DMS53 (cell line): ENCODE measurements at regions not wholly inside any gene's neighbourhood (a gene's known extent, or its start where the extent isn't known, plus 50 kb on each side); places are given as distances from the start of the nearest gene placed in this dataset.

Source experiments
- DNase-seq: peaks from one replicate; lab custom pipeline; 2025; lab: John Stamatoyannopoulos, UW

DNA sequence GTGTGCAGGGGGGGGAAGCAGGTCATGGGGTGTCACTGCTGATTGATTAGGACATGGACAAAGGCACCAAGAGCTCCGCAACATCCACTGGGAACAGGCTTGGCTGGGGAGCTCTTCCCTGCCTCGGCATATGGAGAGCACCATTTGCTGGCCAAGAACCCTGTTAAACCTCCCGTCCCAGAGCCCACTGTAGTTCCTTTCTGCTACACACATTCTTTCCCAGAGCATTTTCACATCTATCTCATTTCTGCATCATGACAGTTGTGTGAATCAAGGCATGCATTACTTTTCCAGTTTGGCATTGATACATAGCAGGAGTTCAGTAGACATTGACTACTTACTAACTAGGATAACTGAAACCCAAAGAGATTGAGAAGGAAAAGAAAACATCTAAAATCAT is 333.4 kb upstream of the B3GAT1 start:
- no peak for DNase-seq

DNA sequence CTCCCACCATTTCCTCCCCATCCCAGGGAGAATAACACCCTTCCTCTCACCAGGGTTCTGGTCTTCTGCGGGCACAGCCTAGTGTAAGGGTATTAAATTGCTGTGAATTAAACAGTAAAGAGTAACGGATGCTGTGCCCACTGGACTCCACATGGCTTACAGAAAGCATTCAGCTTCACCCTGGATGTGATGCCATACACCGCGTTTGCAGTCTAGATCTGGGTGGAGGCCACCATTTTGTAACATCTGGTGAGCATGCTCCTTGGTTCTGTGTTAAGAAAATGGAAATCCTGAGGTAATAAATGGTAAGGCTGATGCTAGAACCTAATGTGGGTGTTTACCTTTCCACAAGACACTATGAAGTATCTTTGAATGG is 331.8 kb upstream of the B3GAT1 start:
- no peak for DNase-seq

DNA sequence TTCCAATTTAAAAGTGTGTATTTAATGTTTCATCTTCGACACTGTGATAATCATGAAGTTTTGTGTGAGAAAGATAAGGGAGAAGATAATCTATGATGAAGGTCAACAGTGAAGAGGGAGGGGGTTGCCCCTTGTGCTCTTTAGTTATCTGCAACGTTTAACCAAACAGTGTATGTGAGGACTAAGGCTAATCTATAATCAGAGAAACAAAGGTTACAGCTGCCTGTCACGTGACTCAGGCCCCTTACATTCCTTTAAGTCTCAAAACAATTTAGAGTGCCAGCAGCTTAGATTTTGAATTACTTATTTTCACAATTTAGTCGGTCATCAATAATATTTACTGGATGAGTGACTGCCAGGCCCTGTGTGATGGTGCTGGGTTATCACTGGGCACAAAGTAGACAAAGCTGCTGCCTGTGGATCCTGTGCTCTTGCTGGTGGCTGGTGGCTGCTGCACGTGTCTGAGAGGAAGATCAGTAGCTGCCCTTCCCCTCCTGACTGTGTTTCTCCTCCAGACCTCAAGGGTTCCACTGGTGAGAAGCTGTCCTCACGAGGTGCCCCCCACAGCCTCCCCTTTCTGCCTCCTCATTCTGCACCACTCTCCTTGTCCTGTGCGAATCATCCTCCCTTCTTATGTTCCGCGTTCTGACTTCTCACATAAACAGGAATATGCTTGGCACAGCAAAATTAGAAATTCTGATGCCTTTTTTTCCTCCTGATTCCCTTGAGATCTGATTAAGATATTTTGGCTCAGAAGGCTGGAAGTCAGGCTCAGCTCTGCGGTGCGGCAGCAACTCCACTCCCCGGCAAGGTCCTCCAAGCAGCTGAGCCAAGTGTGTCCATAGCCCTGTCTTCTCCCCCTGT is 331.1 kb upstream of the B3GAT1 start:
- no peak for DNase-seq

DNA sequence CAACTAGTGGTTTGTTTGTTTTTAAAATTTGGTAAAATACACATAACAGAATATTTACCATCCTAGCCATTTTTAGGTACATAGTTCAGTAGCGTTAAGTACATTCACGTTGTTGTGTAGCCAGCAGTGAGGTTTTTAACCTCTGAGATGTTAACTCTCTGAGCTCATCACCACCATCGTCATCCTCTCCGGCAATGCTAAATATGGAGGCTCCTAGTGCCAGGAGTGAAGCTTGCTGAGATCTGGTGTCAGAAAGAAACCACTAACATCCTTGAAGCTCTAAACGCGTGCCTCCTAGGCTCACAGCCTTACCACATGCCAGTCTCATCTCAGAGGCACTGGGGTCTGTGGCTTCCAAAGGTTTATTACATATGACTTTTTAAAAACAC is 330.2 kb upstream of the B3GAT1 start:
- no peak for DNase-seq

- DNase-seq, result no peak
Observed at GRCh38 chr11:134741453-134742223, 329.6 kb upstream of the B3GAT1 start.

- no peak for DNase-seq
Observed at GRCh38 chr11:134740590-134741261, 328.7 kb upstream of the B3GAT1 start.

DNA sequence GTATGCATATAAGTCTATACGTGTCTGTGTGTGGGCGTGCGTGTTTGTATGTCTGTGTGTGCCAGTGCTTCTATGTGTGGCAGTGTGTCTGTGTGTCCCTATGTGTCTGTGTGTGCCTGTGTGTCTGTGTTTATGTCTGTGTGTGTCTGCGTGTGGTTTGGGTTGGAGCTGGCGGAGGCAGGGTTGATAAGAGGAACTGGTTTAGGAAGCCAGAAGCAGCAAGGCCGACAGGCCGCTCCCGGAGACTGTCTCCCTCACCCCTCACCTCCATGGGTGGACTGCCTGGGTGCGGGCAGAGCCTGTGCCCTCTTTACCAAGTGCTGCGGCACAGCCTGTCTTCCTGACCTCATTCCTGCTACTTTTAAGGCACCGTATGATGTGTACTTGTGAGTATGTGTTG is 327.1 kb upstream of the B3GAT1 start:
- no peak for DNase-seq

GRCh38 chr11:134738581-134738980 is 326.5 kb upstream of the B3GAT1 start:
- no peak for DNase-seq

DNA sequence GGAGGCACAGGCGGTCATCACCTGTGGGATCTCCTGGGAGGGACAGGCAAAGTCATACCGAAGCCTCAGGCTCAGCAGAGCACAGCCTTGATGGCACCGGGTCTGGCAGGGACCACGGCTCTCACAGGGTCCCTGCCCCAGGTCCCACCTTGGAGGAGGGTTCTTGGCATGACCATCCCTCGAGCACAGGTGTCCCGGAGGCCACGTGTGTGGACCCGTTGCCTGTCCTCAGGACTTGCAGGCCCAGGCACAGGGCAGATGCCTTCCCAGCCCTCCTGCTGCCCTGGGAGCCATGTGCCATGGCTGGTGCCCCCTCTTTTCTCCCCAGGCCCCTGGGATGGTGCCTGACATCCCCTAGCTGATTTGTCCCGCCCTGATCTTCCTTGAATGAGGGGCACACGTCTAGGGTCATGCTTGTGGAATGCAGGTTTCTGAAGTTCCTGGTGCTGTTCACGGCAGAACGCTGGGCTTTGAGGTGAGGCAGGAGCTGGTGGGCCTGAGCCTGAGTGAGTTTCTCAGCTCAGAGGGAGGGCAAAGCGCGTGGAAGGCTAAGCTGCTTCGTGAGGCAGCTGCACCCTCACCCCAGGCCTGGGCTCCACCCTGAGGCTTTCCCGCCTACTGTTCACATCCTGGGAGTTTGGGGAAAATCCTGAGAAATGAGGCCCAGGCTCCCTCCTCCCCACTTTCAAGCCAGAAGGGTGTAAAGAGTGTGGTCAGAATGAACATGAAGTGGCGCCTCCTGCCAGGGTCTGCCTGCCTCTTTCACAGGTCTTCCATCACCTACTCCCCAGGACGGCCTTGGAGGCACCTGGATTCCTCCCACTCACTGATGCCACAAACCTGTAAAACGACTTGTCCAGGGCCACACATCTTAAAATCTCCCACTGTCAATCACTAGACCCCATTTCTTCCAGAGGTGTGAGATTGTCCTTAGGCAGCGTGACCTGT is 325.8 kb upstream of the B3GAT1 start:
- DNase-seq, result no peak

GRCh38 chr11:134736251-134736947 is 324.4 kb upstream of the B3GAT1 start:
- peak; percentile 15 for DNase-seq

DNA sequence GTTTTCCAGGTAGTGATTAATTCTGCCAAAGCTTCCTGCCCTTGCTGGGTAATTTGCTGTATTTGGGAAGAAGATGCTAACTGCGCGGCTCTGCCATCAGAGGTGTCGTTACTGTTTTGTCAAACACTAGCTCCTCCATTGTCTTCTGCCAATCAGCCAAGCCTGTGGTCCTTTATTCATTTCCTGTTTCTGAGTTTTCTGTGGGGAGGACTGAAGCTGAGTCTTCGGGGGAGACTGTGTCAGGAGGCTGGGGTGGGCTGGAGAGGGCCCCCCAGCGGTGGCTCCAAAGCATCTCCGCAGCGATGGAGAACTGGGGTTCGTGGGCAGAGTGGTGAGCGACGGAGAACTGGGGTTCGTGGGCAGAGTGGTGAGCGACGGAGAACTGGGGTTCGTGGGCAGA is 322.9 kb upstream of the B3GAT1 start:
- no peak for DNase-seq

- peak; percentile 13 for DNase-seq
Observed at GRCh38 chr11:134734141-134734845, 322.3 kb upstream of the B3GAT1 start.

DNA sequence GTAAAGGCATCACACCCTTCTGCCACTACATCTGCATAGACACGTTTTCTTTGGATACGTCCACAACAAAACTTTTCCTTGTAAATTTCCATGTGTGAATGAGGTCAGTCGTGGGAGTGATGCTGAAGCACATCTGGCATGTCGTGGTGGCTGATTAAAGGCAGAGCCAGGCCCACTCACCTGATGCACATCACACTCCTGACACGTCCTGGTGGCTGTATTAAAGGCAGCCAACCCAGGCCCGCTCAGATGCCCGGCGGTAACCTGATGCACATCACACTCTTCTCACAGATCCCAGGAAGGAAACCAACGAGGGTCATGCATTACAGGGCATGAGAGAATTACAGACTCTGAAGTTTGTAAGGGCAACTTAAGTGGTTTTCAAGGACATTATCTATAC is 321.6 kb upstream of the B3GAT1 start:
- no peak for DNase-seq

GRCh38 chr11:134731213-134731961 is 319.3 kb upstream of the B3GAT1 start:
- no peak for DNase-seq

DNA sequence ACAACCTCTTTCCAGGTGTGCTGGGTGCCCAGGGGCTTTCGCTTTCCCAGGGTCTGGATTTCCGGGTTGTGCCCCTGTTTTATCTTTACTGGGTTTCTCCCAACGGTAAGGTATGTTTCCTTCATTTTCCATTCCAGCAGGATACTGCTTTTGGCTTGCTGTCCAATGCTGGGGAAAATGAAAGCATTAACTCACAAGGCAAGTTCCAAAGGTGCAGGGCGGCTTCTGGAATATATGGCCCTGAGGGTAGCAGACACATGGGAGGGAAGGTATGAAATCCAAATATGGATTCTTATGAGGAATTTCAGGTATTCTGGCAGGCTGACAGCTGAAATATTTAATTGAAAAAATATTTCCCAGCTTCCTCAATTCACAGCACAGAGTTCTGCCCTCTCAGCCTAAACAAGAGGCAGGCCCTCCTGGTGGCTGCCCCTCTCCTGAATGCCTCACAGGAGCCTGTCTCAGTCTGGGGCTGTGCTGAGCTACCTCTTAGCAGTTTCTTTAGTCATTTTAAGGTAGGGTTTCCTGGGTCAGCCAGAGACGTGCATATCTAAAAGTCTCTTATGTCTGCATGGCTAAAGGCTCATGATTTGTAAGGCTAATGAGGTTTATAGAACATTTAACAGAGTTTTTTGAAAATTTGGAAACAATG is 318.6 kb upstream of the B3GAT1 start:
- DNase-seq, result no peak

DNA sequence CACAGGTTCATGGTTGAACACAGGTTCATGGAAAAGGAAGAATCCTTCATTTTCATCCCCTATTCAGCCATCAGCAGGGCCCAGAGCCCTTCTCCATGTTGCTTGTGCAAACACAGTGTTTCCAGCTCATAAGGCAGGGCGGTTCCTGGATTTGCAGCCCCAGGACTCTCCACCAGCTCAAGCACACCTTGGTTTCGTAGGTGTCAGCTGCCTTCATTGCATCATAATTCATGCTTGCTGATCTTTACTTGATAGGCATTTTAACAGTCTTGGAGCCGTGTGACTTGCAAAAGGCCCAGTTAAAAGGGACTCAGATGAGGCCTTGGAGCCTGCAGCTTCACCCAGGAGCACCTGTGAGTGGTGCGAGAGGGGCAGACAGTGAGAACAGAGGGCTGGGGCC is 318.1 kb upstream of the B3GAT1 start:
- DNase-seq, result no peak

GRCh38 chr11:134728186-134728585 is 316.1 kb upstream of the B3GAT1 start:
- DNase-seq, result no peak

- no peak for DNase-seq
Observed at GRCh38 chr11:134727636-134728035, 315.6 kb upstream of the B3GAT1 start.

GRCh38 chr11:134727204-134727603 is 315.2 kb upstream of the B3GAT1 start:
- DNase-seq, result no peak
